GM19328 (cell line): ENCODE measurements at regions not wholly inside any gene's neighbourhood (a gene's known extent, or its start where the extent isn't known, plus 50 kb on each side); places are given as distances from the start of the nearest gene placed in this dataset.
"Not testable (repeated sequence)": the region's sequence is repeated elsewhere in the genome, so short reads cannot be mapped to it uniquely, and the experiment has no call there.

Experiments
- ATAC-seq: cut with Tn5 transposase; IDR thresholded peaks from one replicate; pipeline ENCODE4 v1.9.1; 2021; ENCODE audit warnings: mild to moderate bottlenecking, moderate library complexity; ENCODE audit not compliant: unreplicated experiment

DNA sequence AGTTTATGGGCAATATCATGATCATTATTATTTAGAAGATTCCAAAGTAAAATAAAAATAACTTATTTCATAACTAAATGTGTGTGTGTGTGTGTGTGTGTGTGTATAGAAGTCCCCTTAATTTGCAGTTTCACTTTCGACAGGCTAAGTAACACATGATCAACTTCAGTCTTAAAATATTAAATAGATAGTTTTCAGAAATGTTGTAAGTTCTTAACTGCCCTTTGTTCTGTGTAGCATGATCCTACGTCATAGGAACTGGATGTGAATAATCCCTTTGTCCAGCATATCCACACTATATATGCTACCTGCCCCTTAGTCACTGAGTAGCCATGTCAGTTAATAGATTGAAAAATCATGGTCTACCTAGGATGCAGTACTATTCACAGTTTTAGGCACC is 1863.5 kb upstream of the PCDH20 start:
- ATAC-seq: no peak

DNA sequence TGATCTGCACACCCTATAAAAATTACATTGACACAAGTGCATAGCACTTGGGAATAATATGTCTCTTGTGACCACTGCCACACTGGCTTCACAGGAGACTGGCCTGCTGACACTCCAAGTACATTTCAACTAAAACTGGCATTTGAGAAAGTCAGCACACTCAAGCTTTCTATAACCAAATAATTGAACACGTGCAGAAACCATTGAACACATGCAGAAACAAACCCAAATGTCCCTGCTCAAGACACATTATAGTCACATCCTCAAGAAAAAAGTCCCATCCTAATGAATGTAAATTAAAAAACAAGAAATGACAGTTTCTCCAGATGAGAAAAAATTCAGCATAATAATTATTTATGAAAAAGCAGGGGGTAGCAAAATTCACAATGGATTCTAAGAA is 1859.1 kb upstream of the PCDH20 start:
- ATAC-seq: no peak

DNA sequence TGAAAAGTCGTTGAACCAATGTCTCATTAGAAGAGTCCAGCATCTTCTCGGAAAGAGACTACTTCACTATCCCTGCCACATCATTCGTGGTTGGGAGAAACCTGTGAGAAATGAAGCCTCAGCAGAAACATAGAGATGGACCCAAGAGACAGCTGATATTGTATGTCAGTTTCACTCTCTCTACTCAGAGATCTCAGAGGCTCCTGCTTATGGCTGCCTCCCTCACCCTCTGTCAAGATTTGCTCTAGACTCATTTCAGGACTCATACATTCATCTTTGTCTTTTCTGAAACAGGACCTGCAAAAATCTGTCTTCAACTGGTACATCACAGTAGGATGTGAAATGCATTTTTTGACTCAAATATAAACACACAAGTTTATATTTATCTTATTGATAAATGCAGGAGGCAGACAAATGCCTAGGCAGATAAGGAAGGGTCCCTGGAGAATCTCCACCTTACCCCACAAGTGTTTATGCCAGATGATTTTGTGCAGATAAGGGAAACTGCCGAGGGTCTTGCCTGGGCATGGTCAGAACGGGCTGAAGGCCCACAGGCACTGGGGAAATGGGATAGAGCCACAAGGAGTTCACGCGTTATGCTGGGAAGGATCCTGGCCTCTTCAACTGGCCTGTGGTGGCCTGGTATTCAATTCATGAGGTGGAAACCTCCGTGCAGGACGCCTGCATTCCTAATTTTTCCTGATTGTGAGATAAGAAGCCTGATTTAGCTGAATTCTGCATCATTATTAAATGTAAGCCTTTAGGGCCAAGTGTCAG is 1834.0 kb upstream of the PCDH20 start:
- no peak for ATAC-seq

DNA sequence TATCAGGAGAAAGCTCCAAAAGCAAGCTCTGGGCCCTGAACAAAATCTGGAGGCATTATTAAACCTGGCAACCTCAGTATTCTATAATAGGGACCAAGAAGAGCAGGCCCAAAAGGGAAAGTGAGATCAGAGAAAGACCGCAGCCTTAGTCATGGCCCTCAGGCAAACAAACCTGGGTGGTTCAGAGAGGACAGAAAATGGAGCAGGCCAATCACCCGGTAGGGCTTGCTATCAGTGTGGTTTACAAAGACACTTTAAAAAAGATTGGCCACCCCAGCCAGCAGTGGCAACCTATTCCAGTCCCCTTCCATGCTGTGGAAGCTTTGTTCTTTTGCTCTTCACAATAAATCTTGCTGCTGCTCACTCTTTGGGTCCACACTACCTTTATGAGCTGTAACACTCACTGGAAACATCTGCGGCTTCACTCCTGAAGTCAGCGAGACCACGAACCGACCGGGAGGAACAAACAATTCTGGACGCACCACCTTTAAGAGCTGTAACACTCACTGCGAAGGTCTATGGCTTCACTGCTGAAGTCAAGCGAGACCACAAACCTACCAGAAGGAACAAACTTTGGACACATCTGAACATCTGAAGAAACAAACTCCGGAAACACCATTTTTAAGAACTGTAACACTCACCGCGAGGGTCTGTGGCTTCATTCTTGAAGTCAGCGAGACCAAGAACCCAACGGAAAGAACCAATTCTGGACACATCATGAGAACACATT is 1821.2 kb upstream of the PCDH20 start:
- ATAC-seq: not testable (repeated sequence)

DNA sequence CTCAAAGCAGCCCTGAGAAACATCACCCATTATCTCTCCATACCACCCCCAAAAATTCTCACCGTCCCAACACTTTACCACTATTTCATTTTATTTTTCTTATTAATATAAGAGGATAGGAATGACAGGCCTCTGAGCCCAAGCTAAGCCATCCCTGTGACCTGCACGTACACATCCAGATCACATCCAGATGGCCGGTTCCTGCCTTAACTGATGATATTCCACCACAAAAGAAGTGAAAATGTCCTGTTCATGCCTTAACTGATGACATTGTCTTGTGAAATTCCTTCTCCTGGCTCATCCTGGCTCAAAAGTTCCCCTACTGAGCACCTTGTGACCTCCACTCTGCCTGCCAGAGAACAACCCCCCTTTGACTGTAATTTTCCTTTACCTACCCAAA is 1802.9 kb upstream of the PCDH20 start:
- not testable (repeated sequence) for ATAC-seq

GRCh38 chr13:63209330-63210017 is 1793.8 kb upstream of the PCDH20 start:
- no peak for ATAC-seq

DNA sequence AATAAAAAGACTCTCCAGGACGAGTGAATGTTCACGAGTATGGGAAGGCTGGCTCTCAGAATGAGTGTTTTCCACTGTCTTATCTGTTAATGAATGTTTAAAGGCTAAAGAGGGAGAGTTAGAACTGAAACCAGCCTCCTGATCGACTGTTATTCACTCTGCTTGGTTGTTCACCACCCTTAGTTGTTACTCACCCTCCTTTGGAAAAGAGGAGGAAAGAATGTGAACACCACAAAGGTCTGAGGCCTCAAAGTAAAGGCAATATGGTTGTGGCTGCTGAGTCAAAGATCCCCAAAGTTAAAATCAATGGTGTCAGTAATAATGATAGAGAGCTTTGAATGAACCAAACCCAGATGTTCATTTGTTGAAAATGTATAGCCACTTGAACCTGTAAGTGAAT is 1793.2 kb upstream of the PCDH20 start:
- no peak for ATAC-seq

GRCh38 chr13:63206461-63206860 is 1790.8 kb upstream of the PCDH20 start:
- ATAC-seq: no peak

- ATAC-seq: no peak
Measured at GRCh38 chr13:63201493-63201892, 1785.8 kb upstream of the PCDH20 start.

DNA sequence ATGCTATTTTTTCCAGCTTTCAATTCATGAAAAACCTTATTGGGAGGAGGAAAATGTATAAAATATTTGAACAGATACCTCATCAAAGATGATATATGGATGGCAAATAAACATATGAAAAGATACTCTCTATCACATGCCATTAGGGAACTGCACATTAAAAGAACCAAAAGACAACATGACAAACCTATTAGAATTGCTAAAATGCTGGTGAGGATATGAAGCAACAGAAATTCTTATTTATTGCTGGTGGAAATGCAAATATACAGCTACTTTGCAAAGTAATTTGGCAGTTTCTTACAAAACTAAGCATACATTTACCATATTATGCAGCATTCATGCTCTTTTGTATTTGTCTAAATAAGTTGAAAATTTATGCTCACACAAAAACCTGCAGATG is 1783.9 kb upstream of the PCDH20 start:
- ATAC-seq: no peak

DNA sequence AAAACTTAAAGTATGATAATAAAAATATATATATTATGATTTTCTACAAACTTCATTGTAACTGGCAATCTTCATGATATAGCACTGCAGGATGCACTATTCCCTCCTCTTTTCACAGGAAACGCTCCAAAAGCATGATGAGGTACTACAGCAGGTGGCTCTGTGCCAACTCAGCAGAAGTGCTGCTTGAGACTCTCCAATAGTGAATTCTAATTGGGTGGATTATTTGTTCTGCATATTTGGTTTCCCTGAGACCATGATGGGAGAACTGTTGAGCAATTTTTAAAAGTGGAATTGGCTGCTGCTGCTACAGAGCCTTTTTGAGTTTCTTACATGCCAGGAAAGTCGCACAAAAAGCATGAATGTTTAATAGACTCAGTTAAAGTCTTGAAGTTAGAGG is 1782.4 kb upstream of the PCDH20 start:
- no peak for ATAC-seq

DNA sequence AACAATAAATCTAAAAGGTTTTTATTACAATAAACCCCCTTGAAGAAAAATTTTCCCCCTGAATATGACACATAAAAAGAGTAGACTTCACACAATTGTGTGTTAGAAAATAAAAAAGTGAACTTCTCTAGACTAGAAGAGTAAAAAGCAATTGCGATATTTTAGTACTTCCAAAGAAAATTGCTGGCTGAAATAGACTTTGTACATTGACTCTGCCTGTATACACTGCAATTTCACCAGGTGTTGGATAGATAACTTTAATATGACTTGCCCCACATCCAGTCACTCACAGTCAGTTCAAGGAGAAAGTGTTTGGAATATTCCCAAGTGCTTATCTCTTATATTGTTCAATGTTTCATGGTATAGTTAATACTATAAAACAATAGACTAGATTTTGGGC is 1780.1 kb upstream of the PCDH20 start:
- ATAC-seq: no peak

GRCh38 chr13:63190742-63191141 is 1775.1 kb upstream of the PCDH20 start:
- ATAC-seq: no peak

- ATAC-seq: no peak
Measured at GRCh38 chr13:63190219-63190618, 1774.6 kb upstream of the PCDH20 start.

GRCh38 chr13:63189712-63190111 is 1774.1 kb upstream of the PCDH20 start:
- no peak for ATAC-seq

DNA sequence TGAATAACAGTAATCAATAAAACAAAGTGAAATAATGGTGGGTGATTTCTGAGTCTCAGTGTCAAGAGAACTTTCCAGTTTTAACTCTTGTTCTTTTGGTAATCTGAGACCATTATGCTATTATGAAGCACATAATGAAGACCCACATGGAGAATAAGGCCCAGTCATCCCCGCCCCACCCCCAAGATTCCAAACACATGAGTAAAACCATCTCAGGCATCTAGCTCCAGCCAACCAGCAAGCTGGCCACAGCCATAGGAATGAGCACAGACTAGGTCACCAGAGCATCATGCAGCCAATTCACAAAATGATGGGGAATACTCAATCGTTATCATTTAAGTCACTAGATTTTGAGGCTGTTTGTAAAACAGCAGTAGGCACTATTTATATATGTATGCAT is 1769.0 kb upstream of the PCDH20 start:
- ATAC-seq: no peak

- no peak for ATAC-seq
Measured at GRCh38 chr13:63175536-63175935, 1759.9 kb upstream of the PCDH20 start.

- ATAC-seq: no peak
Measured at GRCh38 chr13:63167699-63168337, 1752.2 kb upstream of the PCDH20 start.

DNA sequence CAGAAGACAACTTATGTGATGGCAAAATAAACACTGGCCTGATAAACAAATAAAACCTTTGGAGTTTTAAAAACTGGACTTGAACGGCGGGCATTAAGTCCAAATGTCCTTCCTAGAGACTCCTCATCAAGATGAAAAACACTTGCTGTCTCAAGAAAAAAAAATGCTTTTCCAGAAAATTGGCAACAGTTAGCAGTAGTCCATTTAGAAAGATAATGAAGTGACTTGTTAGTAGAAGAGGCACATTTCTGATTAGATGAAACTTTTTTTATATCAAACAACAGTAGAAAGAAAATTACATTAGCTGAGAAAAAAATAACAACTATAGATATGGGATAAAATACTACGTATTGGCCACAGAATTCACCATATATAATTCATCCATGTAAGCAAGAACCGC is 1750.7 kb upstream of the PCDH20 start:
- no peak for ATAC-seq

DNA sequence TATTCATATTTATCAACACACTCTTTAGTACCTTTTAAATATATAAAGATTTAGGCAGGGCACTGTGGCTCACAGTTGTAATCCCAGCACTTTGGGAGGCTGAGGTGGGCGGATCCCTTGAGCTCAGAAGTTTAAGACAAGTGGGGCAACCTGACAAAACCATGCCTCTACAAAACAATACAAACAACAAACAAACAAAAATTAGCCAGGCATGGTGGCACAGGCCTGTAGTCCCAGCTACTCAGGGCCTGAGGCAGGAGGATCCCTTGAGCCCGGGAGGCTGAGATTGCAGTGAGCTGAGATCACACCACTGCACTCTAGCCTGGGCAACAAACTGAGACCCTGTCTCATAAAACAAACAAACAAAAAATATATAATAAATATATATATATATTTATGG is 1748.3 kb upstream of the PCDH20 start:
- no peak for ATAC-seq

GRCh38 chr13:63161219-63161618 is 1745.6 kb upstream of the PCDH20 start:
- ATAC-seq: no peak
